SJCRH30 (cell line): ENCODE measurements at regions not wholly inside any gene's neighbourhood (a gene's known extent, or its start where the extent isn't known, plus 50 kb on each side); places are given as distances from the start of the nearest gene placed in this dataset.

Experiments used
- DNase-seq, 2 experiments: peaks; one replicate each; pipeline ENCODE4 v3.0.0-alpha.2; 2015 to 2020
- H3K27ac ChIP-seq: fragments of 250-450 bp; sonication (Bioruptor Pico); 2 replicates; pipeline ENCODE4 v1.5.1; 2020; ENCODE audit warnings: mild to moderate bottlenecking, moderate library complexity
- H3K27me3 ChIP-seq: fragments of 250-450 bp; sonication (Bioruptor Pico); 2 replicates; pipeline ENCODE4 v1.5.1; 2020; ENCODE audit warnings: mild to moderate bottlenecking, moderate library complexity
- H3K36me3 ChIP-seq: fragments of 250-450 bp; sonication (Bioruptor Pico); 2 replicates; pipeline ENCODE4 v1.5.1; 2020; ENCODE audit warnings: mild to moderate bottlenecking, moderate library complexity
- H3K4me1 ChIP-seq: fragments of 250-450 bp; sonication (Bioruptor Pico); 2 replicates; pipeline ENCODE4 v1.5.1; 2020; ENCODE audit warnings: mild to moderate bottlenecking, moderate library complexity
- H3K4me3 ChIP-seq: fragments of 250-450 bp; sonication (Bioruptor Pico); 2 replicates; pipeline ENCODE4 v1.5.1; 2020; ENCODE audit warnings: mild to moderate bottlenecking, moderate library complexity
- H3K9me3 ChIP-seq: fragments of 250-450 bp; sonication (Bioruptor Pico); replicated peaks from 2 replicates; pipeline ENCODE4 v1.5.1; 2020; ENCODE audit warnings: mild to moderate bottlenecking, moderate library complexity

- H3K9me3 ChIP-seq, result no peaks in the 10 kb centered on the region
- no peak for DNase-seq
- H3K4me1 ChIP-seq, result no peaks in the 10 kb centered on the region
- no peak overlapping the region for H3K4me3 ChIP-seq
- H3K36me3 ChIP-seq, result no peaks in the 10 kb centered on the region
- H3K27me3 ChIP-seq, result no peaks in the 10 kb centered on the region
- H3K27ac ChIP-seq, result no peak overlapping the region
Observed at GRCh38 chr13:68676513-68677115, 1431.0 kb upstream of the ATXN8OS start.

DNA sequence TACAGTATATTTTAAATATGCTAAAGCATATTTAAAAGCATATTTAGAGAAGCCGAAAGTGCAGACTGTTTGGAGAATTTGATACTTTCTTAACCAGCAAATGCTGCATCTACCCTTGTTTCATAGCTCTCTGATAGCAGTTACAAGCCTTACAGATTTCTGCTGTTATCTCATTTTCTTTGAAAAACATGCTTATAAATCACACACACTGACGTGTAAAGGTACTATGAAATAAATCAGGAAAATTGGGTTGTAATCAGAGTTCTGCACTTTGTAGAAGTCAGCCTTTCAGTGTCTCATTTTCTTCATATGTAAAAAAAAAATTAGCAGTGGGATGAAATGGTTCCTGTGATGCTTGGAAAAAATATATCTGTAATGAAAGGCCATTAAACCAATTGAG is 1432.4 kb upstream of the ATXN8OS start:
- no peaks in the 10 kb centered on the region for H3K27me3 ChIP-seq
- no peaks in the 10 kb centered on the region for H3K36me3 ChIP-seq
- DNase-seq, result no peak
- no peak overlapping the region for H3K27ac ChIP-seq
- no peaks in the 10 kb centered on the region for H3K9me3 ChIP-seq
- H3K4me3 ChIP-seq, result no peak overlapping the region
- no peaks in the 10 kb centered on the region for H3K4me1 ChIP-seq

GRCh38 chr13:68667863-68668262 is 1437.7 kb upstream of the PCDH9 start:
- Histone ChIP-seq H3K27me3 (no peaks in the 10 kb centered on the region), H3K9me3 (no peaks in the 10 kb centered on the region), H3K4me1 (no peaks in the 10 kb centered on the region), H3K36me3 (no peaks in the 10 kb centered on the region), H3K4me3 (no peak overlapping the region), H3K27ac (no peak overlapping the region)
- no peak for DNase-seq

GRCh38 chr13:68666774-68667397 is 1436.8 kb upstream of the PCDH9 start:
- H3K36me3 ChIP-seq, result no peaks in the 10 kb centered on the region

GRCh38 chr13:68645814-68646213 is 1415.7 kb upstream of the PCDH9 start:
- Histone ChIP-seq H3K27me3 (no peaks in the 10 kb centered on the region), H3K4me3 (no peak overlapping the region), H3K9me3 (no peaks in the 10 kb centered on the region), H3K36me3 (no peaks in the 10 kb centered on the region), H3K27ac (no peak overlapping the region), H3K4me1 (no peaks in the 10 kb centered on the region)
- DNase-seq, result no peak

More at GRCh38 chr13:68666774-68667397, 1436.8 kb upstream of the PCDH9 start:
- no peaks in the 10 kb centered on the region for H3K9me3 ChIP-seq
- no peak overlapping the region for H3K4me3 ChIP-seq
- no peak for DNase-seq
- no peaks in the 10 kb centered on the region for H3K4me1 ChIP-seq
- H3K27ac ChIP-seq, result no peak overlapping the region
- no peaks in the 10 kb centered on the region for H3K27me3 ChIP-seq

DNA sequence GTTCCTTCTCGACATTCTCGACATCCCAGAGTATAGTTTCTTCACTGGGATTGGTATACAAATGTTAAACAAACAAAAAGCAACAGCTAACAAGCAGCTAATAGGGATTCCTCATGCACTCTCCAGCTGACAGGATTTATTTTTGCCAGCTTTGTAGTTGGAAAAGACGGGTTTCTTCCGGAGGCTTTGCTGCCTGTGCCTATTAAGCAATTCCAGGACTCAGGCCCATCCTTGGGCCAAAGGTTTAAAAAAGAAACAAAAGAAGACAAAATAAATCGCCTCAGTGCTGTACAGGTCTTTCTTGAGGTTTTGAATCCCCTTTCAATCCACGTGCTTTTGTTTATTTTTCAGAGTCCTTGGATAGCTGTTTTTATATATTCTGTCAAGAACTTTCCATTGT is 1414.5 kb upstream of the PCDH9 start:
- no peaks in the 10 kb centered on the region for H3K9me3 ChIP-seq
- H3K27ac ChIP-seq, result no peak overlapping the region
- no peak overlapping the region for H3K4me3 ChIP-seq
- no peak for DNase-seq
- no peaks in the 10 kb centered on the region for H3K4me1 ChIP-seq
- H3K36me3 ChIP-seq, result no peaks in the 10 kb centered on the region
- no peaks in the 10 kb centered on the region for H3K27me3 ChIP-seq

DNA sequence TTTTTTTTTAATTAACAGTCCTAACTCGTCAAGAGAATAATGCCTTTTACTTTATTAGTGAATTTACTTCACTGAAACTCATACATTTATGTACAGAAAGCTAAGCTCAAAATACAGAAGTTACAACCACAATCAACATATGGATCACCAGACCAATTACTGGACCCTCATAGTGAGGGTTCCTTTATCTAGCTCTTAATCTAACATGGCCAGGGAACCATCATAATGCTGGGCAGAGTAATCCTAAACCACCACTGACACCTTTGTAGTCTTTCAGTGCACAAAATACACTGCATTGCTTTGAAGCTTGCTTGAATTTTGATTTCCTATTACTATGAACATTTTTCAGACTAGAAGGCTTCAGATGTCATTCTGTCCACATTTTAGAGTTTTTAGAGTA is 1406.6 kb upstream of the PCDH9 start:
- H3K9me3 ChIP-seq, result no peaks in the 10 kb centered on the region
- no peak overlapping the region for H3K4me3 ChIP-seq
- no peaks in the 10 kb centered on the region for H3K4me1 ChIP-seq
- no peak for DNase-seq
- no peaks in the 10 kb centered on the region for H3K27me3 ChIP-seq
- H3K36me3 ChIP-seq, result no peaks in the 10 kb centered on the region
- no peak overlapping the region for H3K27ac ChIP-seq

DNA sequence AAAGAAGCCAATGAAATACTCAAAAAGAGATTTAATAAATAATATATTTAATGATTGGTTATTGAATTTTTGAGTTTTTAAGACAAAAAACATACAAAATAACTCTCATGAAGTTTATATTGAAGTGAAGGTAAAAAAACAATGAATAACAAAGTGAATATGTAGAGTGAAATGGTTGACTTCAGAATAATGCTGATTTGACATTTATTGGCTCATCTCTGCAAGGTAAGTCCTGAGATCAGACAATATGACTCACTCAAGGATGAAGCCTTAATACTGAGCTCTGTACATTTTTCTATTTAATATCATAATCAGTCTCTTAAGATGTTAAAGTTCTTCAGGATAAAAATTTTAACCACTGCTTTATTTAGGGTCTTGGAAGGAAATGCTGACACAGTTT is 1398.9 kb upstream of the PCDH9 start:
- no peaks in the 10 kb centered on the region for H3K9me3 ChIP-seq
- no peaks in the 10 kb centered on the region for H3K36me3 ChIP-seq
- H3K4me1 ChIP-seq, result no peaks in the 10 kb centered on the region
- DNase-seq, result no peak
- no peak overlapping the region for H3K4me3 ChIP-seq
- no peaks in the 10 kb centered on the region for H3K27me3 ChIP-seq
- no peak overlapping the region for H3K27ac ChIP-seq

DNA sequence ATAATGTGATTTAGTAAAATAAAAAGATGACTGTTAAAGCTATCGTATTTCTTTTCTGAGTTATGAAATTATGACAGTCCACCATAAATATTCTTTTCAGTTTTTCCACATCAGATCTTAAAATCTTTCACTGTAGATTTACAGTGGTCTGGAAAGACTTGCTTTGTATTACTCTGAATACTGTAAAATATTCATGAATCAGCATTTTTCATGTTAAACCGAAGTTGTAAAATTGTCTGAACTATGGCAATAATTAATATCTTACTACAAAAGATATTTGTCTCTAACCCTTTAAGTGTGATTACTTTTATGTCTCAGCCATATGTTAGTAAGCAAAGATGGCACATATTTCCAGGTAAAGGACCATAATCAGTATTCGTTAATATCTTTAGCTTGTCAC is 1397.2 kb upstream of the PCDH9 start:
- H3K9me3 ChIP-seq, result no peaks in the 10 kb centered on the region

DNA sequence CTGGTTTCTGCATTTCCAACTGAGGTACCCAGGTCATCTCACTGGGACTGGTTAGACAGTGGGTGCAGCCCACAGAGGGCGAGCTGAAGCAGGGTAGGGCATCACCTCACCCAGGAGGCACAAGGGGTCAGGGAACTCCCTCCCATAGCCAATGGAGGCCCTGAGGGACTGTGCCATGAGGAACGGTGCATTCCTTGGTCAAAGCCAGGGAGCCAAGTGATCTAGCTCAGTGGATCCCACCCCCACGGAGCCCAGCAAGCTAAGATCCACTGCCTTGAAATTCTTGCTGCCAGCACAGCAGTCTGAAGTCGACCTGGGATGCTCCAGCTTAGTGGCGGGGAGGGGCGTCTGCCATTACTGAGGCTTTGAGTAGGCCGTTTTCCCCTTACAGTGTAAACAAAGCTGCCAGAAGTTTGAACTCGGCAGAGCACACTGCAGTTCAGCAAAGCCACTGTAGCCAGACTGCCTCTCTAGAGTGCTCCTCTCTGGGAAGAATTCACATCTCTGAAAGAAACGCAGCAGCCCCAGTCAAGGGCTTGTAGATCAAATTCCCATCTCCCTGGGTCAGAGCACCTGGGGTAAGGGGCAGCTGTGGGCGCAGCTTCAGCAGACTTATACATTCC is 1386.6 kb upstream of the PCDH9 start:
- Histone ChIP-seq H3K36me3 (no peaks in the 10 kb centered on the region), H3K27me3 (no peaks in the 10 kb centered on the region), H3K4me3 (no peak overlapping the region), H3K9me3 (no peaks in the 10 kb centered on the region), H3K4me1 (no peaks in the 10 kb centered on the region), H3K27ac (no peak overlapping the region)
- DNase-seq, result no peak

More for the DNA sequence above, 1397.2 kb upstream of the PCDH9 start:
- H3K27me3 ChIP-seq, result no peaks in the 10 kb centered on the region
- no peak overlapping the region for H3K27ac ChIP-seq
- no peaks in the 10 kb centered on the region for H3K36me3 ChIP-seq
- H3K4me1 ChIP-seq, result no peaks in the 10 kb centered on the region
- H3K4me3 ChIP-seq, result no peak overlapping the region
- DNase-seq, result no peak

DNA sequence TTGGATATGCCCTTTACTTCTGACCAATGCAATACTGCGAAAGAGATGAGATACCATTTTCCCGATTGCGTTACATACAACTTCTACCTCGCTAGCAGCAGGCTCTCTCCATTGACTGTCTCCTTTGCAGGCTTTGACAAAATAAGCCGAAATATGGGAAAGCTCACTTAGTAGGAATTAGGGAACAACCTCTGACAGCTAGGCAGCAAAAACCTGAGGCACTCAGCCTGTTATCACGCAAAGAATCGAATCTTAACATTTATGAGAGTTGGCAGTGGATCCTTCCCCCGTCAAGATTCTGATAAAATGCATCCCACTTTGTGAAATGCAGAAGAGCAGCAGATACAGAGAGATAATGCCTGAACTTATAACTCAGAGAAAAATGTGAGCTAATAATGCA is 1379.5 kb upstream of the PCDH9 start:
- DNase-seq, result no peak
- Histone ChIP-seq H3K27ac (no peak overlapping the region), H3K36me3 (no peaks in the 10 kb centered on the region), H3K4me1 (no peaks in the 10 kb centered on the region), H3K27me3 (no peaks in the 10 kb centered on the region), H3K4me3 (no peak overlapping the region), H3K9me3 (no peaks in the 10 kb centered on the region)

DNA sequence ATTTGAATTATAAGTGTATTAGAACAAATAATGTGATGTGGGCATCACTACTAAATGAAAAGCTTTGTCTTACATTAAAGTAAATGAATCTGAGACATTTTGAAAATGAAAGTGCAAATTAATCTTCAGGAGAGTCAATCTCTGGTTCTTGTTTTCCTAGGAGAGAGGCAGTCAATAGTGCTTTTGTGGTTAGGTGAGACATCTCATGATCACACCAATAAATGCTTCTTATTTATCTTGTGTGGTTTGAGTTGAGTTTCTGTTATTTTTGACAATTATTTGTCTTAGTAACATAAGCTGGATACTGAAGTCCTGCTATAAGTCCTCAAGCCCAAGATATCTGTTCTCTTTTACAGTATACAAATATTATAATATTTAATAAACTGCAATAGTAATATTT is 1378.0 kb upstream of the PCDH9 start:
- Histone ChIP-seq H3K9me3 (no peaks in the 10 kb centered on the region), H3K4me3 (no peak overlapping the region), H3K36me3 (no peaks in the 10 kb centered on the region), H3K27ac (no peak overlapping the region), H3K27me3 (no peaks in the 10 kb centered on the region), H3K4me1 (no peaks in the 10 kb centered on the region)
- DNase-seq, result no peak

DNA sequence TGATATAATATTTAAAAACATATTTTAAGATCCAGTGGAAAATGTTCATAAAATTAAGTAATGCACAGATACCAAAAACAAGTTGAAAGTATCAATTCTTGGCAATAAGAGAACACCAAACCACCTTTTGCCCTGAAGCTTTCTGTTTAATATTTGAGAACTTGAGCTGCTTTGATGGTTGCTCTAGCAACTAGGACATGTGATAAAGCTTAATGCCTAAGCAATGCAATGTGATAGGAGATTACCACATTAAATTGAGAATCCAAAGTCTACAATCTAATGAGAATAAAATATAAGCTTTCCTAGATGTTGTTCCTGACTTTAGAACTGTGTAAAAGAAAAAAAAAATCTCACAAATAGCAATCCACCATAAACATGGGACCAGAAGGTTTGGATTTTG is 1367.5 kb upstream of the PCDH9 start:
- no peaks in the 10 kb centered on the region for H3K27me3 ChIP-seq
- no peaks in the 10 kb centered on the region for H3K4me1 ChIP-seq
- no peak overlapping the region for H3K4me3 ChIP-seq
- H3K36me3 ChIP-seq, result no peaks in the 10 kb centered on the region
- DNase-seq, result no peak
- no peaks in the 10 kb centered on the region for H3K9me3 ChIP-seq
- H3K27ac ChIP-seq, result no peak overlapping the region

DNA sequence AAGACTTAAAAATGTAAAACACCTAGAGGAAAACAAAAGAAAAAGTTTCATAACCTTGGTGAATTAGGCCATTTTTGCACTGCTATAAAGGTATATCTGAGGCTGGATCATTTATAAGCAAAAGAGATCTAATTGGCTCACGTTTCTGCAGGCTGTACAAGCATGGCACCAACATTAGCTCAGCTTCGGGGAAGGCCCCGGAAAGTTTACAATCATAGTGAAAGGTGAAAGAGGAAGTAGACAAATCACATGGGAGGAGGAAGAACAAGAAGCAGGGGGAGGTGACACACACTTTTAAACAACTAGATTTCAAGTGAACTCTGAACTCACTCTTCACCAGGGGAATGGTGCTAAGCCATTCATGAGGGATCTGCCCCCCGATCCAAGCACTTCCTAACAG is 1358.5 kb upstream of the PCDH9 start:
- Histone ChIP-seq H3K36me3 (no peaks in the 10 kb centered on the region), H3K9me3 (no peaks in the 10 kb centered on the region), H3K4me1 (no peaks in the 10 kb centered on the region), H3K27ac (no peak overlapping the region), H3K4me3 (no peak overlapping the region), H3K27me3 (no peaks in the 10 kb centered on the region)
- DNase-seq, result no peak

DNA sequence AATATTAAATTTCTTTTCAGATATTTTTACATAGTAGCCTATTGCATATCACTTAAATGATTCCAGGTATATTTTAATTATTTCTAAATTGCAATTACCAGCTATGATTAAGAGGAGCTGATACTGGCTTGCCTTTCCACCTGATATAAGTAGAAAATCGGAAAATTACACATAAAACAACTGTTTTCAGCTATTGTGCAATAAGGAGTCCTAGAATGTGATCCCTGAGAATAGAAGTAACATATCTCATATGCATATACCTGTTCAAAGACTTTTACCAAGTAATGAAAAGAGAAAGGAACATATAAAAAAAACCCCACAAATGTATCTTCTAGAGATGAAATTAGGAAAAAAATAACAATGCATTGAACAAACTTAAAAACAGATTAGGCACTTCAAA is 1354.6 kb upstream of the PCDH9 start:
- H3K4me3 ChIP-seq, result no peak overlapping the region
- no peak for DNase-seq
- no peaks in the 10 kb centered on the region for H3K36me3 ChIP-seq
- no peak overlapping the region for H3K27ac ChIP-seq
- no peaks in the 10 kb centered on the region for H3K9me3 ChIP-seq
- H3K27me3 ChIP-seq, result no peaks in the 10 kb centered on the region
- no peaks in the 10 kb centered on the region for H3K4me1 ChIP-seq

GRCh38 chr13:68574053-68574452 is 1343.9 kb upstream of the PCDH9 start:
- DNase-seq, result no peak
- H3K9me3 ChIP-seq, result no peaks in the 10 kb centered on the region

More at GRCh38 chr13:68574053-68574452, 1343.9 kb upstream of the PCDH9 start:
- Histone ChIP-seq H3K27me3 (no peaks in the 10 kb centered on the region), H3K27ac (no peak overlapping the region), H3K36me3 (no peaks in the 10 kb centered on the region), H3K4me3 (no peak overlapping the region), H3K4me1 (no peaks in the 10 kb centered on the region)
